Breast epithelium (tissue), 3 donors: ENCODE measurements at regions not wholly inside any gene's neighbourhood (a gene's known extent, or its start where the extent isn't known, plus 50 kb on each side); places are given as distances from the start of the nearest gene placed in this dataset.
"Not testable (repeated sequence)": the region's sequence is repeated elsewhere in the genome, so short reads cannot be mapped to it uniquely, and the experiment has no call there.

Source experiments
- POLR2A ChIP-seq: fragments of 450-650 bp; IDR thresholded peaks from one replicate; pipeline ENCODE4 v1.6.1; 2016; ENCODE audit warnings: antibody characterized with exemption, mild to moderate bottlenecking, moderate library complexity
- TF ChIP-seq, protein P1 (sequence below), 3 donors: fragments of 450-650 bp; IDR thresholded peaks; one replicate each; pipeline ENCODE4 v1.5.1; 2016 to 2017; ENCODE audit warnings: antibody characterized with exemption in 3 of 3, mild to moderate bottlenecking in 3 of 3, moderate library complexity in 3 of 3

GRCh38 chrX:541006-541405 is 89.6 kb upstream of the SHOX start:
- TF ChIP-seq, protein P1, sequence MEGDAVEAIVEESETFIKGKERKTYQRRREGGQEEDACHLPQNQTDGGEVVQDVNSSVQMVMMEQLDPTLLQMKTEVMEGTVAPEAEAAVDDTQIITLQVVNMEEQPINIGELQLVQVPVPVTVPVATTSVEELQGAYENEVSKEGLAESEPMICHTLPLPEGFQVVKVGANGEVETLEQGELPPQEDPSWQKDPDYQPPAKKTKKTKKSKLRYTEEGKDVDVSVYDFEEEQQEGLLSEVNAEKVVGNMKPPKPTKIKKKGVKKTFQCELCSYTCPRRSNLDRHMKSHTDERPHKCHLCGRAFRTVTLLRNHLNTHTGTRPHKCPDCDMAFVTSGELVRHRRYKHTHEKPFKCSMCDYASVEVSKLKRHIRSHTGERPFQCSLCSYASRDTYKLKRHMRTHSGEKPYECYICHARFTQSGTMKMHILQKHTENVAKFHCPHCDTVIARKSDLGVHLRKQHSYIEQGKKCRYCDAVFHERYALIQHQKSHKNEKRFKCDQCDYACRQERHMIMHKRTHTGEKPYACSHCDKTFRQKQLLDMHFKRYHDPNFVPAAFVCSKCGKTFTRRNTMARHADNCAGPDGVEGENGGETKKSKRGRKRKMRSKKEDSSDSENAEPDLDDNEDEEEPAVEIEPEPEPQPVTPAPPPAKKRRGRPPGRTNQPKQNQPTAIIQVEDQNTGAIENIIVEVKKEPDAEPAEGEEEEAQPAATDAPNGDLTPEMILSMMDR (IDR thresholded peaks at IDR 0.05) = not testable (repeated sequence)
- not testable (repeated sequence) for TF ChIP-seq POLR2A
